ENCODE measurements at regions not wholly inside any gene's neighbourhood (a gene's known extent, or its start where the extent isn't known, plus 50 kb on each side); places are given as distances from the start of the nearest gene placed in this dataset.

DNA sequence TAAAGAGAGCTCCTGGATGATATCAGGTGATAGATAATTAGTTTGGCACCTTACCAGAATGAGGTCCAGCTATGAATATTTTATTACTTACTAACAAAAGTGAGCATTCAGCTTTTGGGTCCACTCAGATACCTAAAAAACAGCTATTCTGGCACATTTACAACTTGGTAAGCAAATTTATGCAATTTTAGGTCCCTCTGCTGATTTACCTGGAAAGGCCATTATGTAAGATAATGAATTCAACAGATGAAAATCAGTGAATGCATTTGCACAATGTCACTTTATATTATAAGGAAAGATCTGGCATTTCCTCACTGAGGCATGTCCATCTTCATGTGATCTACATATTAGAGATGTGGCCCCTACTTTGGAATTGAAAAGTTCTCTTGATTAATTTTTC is 517.0 kb downstream of the SPRY1 start:
- TF ChIP-seq, protein P1, sequence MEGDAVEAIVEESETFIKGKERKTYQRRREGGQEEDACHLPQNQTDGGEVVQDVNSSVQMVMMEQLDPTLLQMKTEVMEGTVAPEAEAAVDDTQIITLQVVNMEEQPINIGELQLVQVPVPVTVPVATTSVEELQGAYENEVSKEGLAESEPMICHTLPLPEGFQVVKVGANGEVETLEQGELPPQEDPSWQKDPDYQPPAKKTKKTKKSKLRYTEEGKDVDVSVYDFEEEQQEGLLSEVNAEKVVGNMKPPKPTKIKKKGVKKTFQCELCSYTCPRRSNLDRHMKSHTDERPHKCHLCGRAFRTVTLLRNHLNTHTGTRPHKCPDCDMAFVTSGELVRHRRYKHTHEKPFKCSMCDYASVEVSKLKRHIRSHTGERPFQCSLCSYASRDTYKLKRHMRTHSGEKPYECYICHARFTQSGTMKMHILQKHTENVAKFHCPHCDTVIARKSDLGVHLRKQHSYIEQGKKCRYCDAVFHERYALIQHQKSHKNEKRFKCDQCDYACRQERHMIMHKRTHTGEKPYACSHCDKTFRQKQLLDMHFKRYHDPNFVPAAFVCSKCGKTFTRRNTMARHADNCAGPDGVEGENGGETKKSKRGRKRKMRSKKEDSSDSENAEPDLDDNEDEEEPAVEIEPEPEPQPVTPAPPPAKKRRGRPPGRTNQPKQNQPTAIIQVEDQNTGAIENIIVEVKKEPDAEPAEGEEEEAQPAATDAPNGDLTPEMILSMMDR (conservative IDR thresholded peaks at IDR 0.05; ENCODE audit: low read depth, low read length), result no peak
- no peak for DNase-seq (ENCODE audit: low read depth)
- no peak overlapping the region for H3K4me3 ChIP-seq (ENCODE audit: low read depth, low read length)

DNA sequence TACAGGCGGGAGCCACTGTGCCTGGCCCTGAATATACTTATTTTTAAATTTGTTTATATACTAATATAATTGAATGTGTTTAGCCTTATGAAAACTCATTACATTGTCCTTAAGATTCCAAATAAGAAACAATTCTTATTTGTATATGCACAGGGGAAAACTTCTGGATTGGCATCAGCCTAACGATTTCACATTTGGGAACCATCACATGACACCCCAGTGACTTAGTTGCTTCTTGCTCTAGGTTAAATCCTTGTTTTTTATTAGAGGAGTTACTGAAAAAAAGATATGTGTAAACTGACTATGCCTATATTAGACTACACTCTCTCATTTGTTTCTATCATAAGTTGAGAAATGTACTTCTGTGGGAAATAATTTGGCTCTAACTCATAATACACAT is 520.2 kb downstream of the SPRY1 start:
- no peak for DNase-seq (ENCODE audit: low read depth)
- TF ChIP-seq, protein P1 (conservative IDR thresholded peaks at IDR 0.05; ENCODE audit: low read depth, low read length), result no peak
- no peak overlapping the region for H3K4me3 ChIP-seq (ENCODE audit: low read depth, low read length)

DNA sequence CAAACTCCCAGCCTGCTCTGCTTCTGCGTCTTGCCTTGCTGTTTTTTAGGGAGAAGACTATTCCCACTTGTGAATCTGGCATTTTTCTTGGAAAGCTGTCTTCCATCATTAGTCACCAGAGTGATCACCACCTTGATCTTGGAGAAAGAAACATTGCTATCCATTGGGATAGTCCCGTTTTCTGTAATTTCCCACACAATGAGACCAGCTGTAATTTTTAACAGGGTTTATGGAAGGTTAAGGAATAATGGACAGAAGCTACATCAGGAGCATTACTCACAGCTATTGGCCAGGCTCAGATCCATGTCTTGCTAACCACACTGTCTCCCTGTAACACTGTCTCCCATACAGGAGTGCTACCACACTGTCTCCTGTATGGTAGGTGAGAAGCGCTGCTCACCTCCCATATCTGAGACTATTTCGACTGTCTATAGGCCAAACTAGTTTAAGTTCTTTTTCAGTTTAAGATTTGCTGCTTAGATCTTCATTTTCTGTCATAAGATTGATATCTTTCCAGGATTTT is 523.0 kb downstream of the SPRY1 start:
- no peak for DNase-seq (ENCODE audit: low read depth)
- H3K4me3 ChIP-seq (ENCODE audit: low read depth, low read length), result no peak overlapping the region
- TF ChIP-seq, protein P1 (conservative IDR thresholded peaks at IDR 0.05; ENCODE audit: low read depth, low read length), result no peak

DNA sequence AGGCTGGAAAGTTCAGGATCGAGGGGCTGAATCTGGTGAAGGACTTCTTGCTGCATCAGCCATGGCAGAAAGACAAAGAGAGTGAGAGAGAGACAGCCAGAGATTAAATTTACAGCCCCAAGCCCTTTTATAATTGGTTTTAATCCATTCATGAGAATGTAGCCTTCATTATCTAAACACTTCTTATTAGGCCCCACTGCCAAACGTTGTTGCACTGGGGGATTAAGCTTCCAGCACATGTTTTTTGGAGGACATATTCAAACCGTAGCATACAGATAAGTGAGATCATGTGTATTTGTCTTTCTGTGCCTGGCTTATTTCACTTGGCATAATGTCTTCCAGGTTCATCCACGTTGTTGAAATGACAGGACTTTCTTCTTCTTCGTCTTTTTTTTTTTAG is 524.7 kb downstream of the SPRY1 start:
- TF ChIP-seq, protein P1 (conservative IDR thresholded peaks at IDR 0.05; ENCODE audit: low read depth, low read length), result no peak
- H3K4me3 ChIP-seq (ENCODE audit: low read depth, low read length), result no peak overlapping the region
- DNase-seq (ENCODE audit: low read depth), result no peak

DNA sequence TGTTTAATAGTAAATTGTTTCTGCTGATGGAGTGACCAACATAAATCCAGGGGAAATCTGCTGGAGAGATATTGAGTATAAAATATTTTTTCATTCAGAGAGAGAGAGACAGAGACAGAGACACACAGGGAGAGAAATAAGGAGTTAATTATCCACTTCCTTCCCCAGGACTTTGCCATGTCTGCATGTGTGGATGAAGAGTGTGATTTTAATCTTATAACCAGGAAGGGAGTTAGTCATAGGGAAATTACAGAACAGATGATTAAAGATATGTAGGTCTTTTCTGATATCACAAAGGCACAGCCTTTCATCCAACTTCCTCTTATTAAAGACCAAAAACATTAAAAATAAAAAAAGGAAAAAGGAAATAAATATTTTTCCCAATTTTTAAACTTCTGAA is 526.3 kb downstream of the SPRY1 start:
- no peak overlapping the region for H3K4me3 ChIP-seq (ENCODE audit: low read depth, low read length)
- no peak for DNase-seq (ENCODE audit: low read depth)
- TF ChIP-seq, protein P1 (conservative IDR thresholded peaks at IDR 0.05; ENCODE audit: low read depth, low read length), result no peak

DNA sequence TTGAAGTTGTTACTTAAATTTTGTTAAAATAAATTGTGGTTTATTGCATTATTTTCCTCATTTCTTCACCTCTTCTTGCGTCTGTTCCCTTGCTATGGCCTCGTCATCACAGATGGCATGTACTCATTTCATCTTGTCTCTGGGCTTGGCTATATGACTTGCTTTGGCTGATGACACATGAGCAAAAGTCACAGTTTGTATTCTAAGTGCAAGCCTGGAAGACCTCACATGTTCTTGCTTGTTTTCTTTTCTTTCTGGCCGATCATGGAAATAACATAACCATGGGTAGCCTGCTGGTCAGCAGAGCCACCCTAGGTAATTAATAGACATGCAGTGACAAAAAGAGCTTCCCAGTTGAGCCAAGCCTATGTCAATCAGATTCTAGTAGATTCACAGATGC is 527.9 kb downstream of the SPRY1 start:
- DNase-seq (ENCODE audit: low read depth), result no peak
- TF ChIP-seq, protein P1 (conservative IDR thresholded peaks at IDR 0.05; ENCODE audit: low read depth, low read length), result no peak
- H3K4me3 ChIP-seq (ENCODE audit: low read depth, low read length), result no peak overlapping the region

DNA sequence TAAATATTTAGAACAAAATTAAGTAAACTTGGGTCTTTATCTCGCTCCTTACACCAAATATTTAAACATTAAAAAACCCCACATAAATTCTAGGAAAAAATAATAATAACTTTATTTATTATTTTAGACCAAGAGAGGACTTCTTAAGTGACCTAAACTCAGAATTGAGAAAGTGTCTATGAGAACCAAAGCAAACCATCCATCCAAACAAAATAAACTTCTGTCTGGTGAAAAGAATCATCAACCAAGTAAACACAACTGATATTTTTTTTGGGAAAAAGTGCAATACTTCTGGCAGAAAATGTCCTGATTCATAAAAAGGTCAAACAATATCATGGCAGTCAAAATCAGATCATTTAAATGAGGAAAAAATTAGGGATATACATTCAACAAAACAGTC is 533.0 kb downstream of the SPRY1 start:
- TF ChIP-seq, protein P1 (conservative IDR thresholded peaks at IDR 0.05; ENCODE audit: low read depth, low read length), result no peak
- H3K4me3 ChIP-seq (ENCODE audit: low read depth, low read length), result no peak overlapping the region
- no peak for DNase-seq (ENCODE audit: low read depth)

Data from epithelial cell of proximal tubule (primary cell).